Parathyroid adenoma (tissue), 2 donors: ENCODE measurements at regions not wholly inside any gene's neighbourhood (a gene's known extent, or its start where the extent isn't known, plus 50 kb on each side); places are given as distances from the start of the nearest gene placed in this dataset.

Experiments used
- H2AFZ ChIP-seq: fragments of 300-600 bp; sonication (generic); one replicate; pipeline ENCODE4 v1.7.0; 2017; ENCODE audit warnings: antibody characterized with exemption, mild to moderate bottlenecking
- H3K27ac ChIP-seq: fragments of 300-600 bp; sonication (generic); one replicate; pipeline ENCODE4 v1.7.0; 2017
- H3K27me3 ChIP-seq: fragments of 300-600 bp; sonication (generic); one replicate; pipeline ENCODE4 v1.7.0; 2017; ENCODE audit warnings: low read length; ENCODE audit not compliant: control insufficient read depth, insufficient read depth
- H3K36me3 ChIP-seq: fragments of 300-600 bp; sonication (generic); one replicate; pipeline ENCODE4 v1.7.0; 2017; ENCODE audit warnings: low read length; ENCODE audit not compliant: control insufficient read depth, insufficient read depth
- H3K4me1 ChIP-seq: fragments of 300-600 bp; sonication (generic); one replicate; pipeline ENCODE4 v1.7.0; 2017; ENCODE audit warnings: control low read depth
- H3K4me2 ChIP-seq: fragments of 300-600 bp; sonication (generic); one replicate; pipeline ENCODE4 v1.7.0; 2017; ENCODE audit warnings: low read length
- H3K4me3 ChIP-seq: fragments of 300-600 bp; sonication (generic); one replicate; pipeline ENCODE4 v1.7.0; 2017; ENCODE audit warnings: low read depth, low read length
- H3K79me2 ChIP-seq: fragments of 300-600 bp; sonication (generic); one replicate; pipeline ENCODE4 v1.7.0; 2017; ENCODE audit warnings: control low read depth
- H3K9ac ChIP-seq: fragments of 300-600 bp; sonication (generic); one replicate; pipeline ENCODE4 v1.7.0; 2017; ENCODE audit warnings: mild to moderate bottlenecking
- H3K9me3 ChIP-seq: fragments of 300-600 bp; sonication (generic); one replicate; pipeline ENCODE4 v1.7.0; 2017; ENCODE audit warnings: low read length; ENCODE audit not compliant: control insufficient read depth
- TF ChIP-seq, protein P1 (sequence below): fragments of 300-600 bp; sonication (generic); IDR thresholded peaks from one replicate; pipeline ENCODE4 v1.7.0; 2017; ENCODE audit warnings: antibody characterized with exemption, mild to moderate bottlenecking
- donor health status: primary hyperparathyroidism.

DNA sequence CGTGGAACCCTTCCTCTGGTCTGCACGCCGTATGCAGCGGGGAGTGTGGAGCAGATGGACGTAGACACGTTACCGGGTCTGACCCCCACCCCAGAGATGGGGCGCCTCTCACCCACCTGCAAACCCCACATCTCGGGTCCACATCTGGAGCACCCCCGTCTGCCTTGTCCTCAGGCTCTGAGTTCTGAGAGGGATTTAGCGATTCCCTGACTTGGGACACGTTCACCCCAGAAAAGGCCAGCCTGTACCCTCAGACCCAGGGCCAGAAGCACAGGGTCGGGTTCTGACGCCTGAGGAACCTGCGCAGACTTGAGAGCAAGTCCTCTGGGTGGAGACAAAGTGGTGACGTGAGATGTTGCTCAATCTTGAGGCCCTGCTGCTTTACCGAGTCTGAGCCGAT is 1138.5 kb downstream of the BRD1 start:
- Histone ChIP-seq H3K4me2 (no peak overlapping the region), H3K36me3 (no peaks in the 10 kb centered on the region), H3K4me3 (no peak overlapping the region), H3K27ac (no peak overlapping the region), H3K4me1 (no peaks in the 10 kb centered on the region), H3K9me3 (no peaks in the 10 kb centered on the region), H3K79me2 (no peaks in the 10 kb centered on the region), H3K27me3 (no peaks in the 10 kb centered on the region), H3K9ac (no peak overlapping the region), H2AFZ (no peak overlapping the region)
- TF ChIP-seq, protein P1, sequence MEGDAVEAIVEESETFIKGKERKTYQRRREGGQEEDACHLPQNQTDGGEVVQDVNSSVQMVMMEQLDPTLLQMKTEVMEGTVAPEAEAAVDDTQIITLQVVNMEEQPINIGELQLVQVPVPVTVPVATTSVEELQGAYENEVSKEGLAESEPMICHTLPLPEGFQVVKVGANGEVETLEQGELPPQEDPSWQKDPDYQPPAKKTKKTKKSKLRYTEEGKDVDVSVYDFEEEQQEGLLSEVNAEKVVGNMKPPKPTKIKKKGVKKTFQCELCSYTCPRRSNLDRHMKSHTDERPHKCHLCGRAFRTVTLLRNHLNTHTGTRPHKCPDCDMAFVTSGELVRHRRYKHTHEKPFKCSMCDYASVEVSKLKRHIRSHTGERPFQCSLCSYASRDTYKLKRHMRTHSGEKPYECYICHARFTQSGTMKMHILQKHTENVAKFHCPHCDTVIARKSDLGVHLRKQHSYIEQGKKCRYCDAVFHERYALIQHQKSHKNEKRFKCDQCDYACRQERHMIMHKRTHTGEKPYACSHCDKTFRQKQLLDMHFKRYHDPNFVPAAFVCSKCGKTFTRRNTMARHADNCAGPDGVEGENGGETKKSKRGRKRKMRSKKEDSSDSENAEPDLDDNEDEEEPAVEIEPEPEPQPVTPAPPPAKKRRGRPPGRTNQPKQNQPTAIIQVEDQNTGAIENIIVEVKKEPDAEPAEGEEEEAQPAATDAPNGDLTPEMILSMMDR: no peak

DNA sequence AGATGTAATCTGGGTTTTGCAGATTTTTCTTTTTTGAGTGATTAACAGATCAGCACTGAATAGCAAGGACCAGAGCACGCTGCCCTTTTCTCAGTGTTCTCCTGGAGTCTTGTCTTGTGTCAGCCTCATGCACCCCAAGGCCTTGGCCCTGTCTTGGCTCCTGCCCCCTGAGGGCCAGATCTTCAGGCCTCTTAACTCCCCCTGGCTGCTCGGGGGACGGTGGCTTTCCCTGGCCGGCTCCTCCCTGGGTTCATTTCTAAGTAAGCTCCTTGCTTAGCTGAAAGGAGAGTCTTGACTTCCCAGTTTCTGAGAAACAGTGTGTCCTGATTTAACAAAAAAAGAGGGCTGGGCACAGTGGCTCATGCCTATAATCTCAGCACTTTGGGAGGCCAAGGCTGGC is 1139.3 kb downstream of the BRD1 start:
- Histone ChIP-seq H3K27ac (no peak overlapping the region), H3K36me3 (no peaks in the 10 kb centered on the region), H3K9me3 (no peaks in the 10 kb centered on the region), H3K4me2 (no peak overlapping the region), H3K27me3 (no peaks in the 10 kb centered on the region), H2AFZ (no peak overlapping the region), H3K9ac (no peak overlapping the region), H3K79me2 (no peaks in the 10 kb centered on the region), H3K4me1 (no peaks in the 10 kb centered on the region), H3K4me3 (no peak overlapping the region)
- TF ChIP-seq, protein P1: no peak

DNA sequence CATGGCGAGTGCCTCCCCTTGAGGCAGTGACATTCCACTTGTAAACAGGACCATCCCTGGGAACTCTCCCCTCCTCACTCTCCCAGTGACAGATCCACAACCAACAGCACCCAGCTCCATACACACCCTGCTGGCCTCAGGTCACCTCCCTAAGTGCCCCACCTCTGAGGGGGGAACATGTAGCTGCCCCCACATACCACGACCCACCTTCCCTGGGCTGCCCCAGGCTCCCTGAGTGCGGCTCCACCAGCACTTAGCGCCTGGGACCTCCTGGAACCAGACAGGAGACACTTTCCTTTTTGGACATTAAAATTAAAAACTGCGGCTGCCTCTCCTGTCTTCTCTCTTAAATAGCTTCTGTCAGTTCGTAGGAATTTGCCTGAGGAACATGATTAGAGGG is 1140.1 kb downstream of the BRD1 start:
- no peak overlapping the region for H3K4me3 ChIP-seq
- no peaks in the 10 kb centered on the region for H3K9me3 ChIP-seq
- no peaks in the 10 kb centered on the region for H3K4me1 ChIP-seq
- no peaks in the 10 kb centered on the region for H3K36me3 ChIP-seq
- H3K9ac ChIP-seq: no peak overlapping the region
- no peak overlapping the region for H3K4me2 ChIP-seq
- no peaks in the 10 kb centered on the region for H3K79me2 ChIP-seq
- no peak overlapping the region for H2AFZ ChIP-seq
- TF ChIP-seq, protein P1: no peak
- no peak overlapping the region for H3K27ac ChIP-seq
- H3K27me3 ChIP-seq: no peaks in the 10 kb centered on the region

DNA sequence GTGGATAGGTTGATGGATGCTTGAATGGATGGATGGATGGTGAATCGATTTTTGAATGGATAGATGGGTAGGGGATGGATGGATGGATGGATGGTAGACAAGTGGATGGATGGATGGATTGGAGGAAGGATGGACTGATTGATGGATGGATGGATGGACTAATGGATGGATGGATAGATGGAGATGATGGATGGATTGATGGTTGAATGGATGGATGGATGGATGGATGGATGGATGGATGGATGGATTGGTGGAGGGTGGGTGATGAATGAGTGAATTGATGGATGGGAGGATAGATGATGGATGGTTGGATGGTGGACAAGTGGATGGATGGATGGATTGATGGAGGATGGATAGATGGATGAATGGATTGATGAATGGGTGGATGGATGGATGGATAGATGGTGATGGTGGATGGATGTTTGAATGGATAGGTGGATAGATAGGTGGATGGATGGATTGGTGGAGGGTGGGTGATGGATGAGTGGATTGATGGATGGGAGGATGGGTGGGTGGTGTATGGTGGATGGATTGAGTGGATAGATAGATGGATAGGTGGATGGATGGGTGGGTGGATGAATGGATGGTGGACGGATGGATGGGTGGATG is 1140.9 kb downstream of the BRD1 start:
- Histone ChIP-seq H3K9me3 (no peaks in the 10 kb centered on the region), H2AFZ (no peak overlapping the region), H3K27me3 (no peaks in the 10 kb centered on the region), H3K4me3 (no peak overlapping the region), H3K79me2 (no peaks in the 10 kb centered on the region), H3K27ac (no peak overlapping the region), H3K4me2 (no peak overlapping the region), H3K36me3 (no peaks in the 10 kb centered on the region), H3K9ac (no peak overlapping the region), H3K4me1 (no peaks in the 10 kb centered on the region)
- TF ChIP-seq, protein P1: no peak

DNA sequence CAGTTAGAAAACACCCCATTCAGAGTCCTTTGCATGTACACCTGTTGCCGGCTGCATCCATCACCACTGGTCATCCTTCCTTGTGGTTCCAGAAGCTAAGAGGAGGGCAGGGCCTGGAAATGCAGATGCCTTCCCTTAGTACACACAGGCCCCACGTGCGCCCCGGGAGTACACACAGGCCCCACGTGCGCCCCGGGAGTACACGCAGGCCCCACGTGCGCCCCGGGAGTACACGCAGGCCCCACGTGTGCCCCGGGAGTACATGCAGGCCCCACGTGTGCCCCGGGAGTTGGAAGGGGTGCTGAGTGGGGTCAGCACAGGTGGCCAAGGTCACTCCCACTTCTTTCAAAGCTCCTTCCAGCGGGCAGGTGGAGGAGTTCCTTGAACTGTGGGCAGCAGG is 1141.9 kb downstream of the BRD1 start:
- no peak overlapping the region for H2AFZ ChIP-seq
- no peaks in the 10 kb centered on the region for H3K79me2 ChIP-seq
- H3K27ac ChIP-seq: no peak overlapping the region
- H3K36me3 ChIP-seq: no peaks in the 10 kb centered on the region
- no peak overlapping the region for H3K4me3 ChIP-seq
- TF ChIP-seq, protein P1: no peak
- no peaks in the 10 kb centered on the region for H3K9me3 ChIP-seq
- H3K27me3 ChIP-seq: no peaks in the 10 kb centered on the region
- no peak overlapping the region for H3K4me2 ChIP-seq
- H3K4me1 ChIP-seq: no peaks in the 10 kb centered on the region
- H3K9ac ChIP-seq: no peak overlapping the region
